MCF 10A (cell line): ENCODE measurements at regions not wholly inside any gene's neighbourhood (a gene's known extent, or its start where the extent isn't known, plus 50 kb on each side); places are given as distances from the start of the nearest gene placed in this dataset.

Experiments used
- BruUV-seq: library from RNA; stranded (reverse); fragments of 400-500 nt; replicated peaks from 2 replicates; lab custom pipeline; 2021; lab: Mats Ljungman, UMichigan
- CTCF ChIA-PET: fragments of 300-600 bp; sonication (Branson Sonifier 250); formaldehyde crosslinking; extraction: SDS; loops from one replicate; lab custom pipeline; 2021; ENCODE audit warnings: antibody characterized with exemption, inconsistent platforms; lab: Yijun Ruan, JAX
- POLR2A ChIA-PET: fragments of 300-600, 350-650 bp; sonication (Branson Sonifier 250); formaldehyde crosslinking; extraction: SDS; loops from one replicate; lab custom pipeline; 2020; ENCODE audit warnings: antibody characterized with exemption, inconsistent platforms; lab: Yijun Ruan, JAX
- DNase-seq: peaks from one replicate; pipeline ENCODE4 v3.0.0-alpha.2; 2018; ENCODE audit not compliant: unreplicated experiment
- H3K27ac Mint-ChIP-seq: one replicate; pipeline ENCODE4 v1.8.0; 2022; ENCODE audit warnings: mild to moderate bottlenecking, low read depth, mixed read lengths; ENCODE audit not compliant: unreplicated experiment
- H3K27me3 Mint-ChIP-seq: one replicate; pipeline ENCODE4 v1.8.0; 2022; ENCODE audit warnings: mixed read lengths; ENCODE audit not compliant: insufficient read depth, unreplicated experiment
- H3K36me3 Mint-ChIP-seq: one replicate; pipeline ENCODE4 v1.8.0; 2022; ENCODE audit warnings: mild to moderate bottlenecking, moderate library complexity, mixed read lengths; ENCODE audit not compliant: insufficient read depth, unreplicated experiment
- H3K4me1 Mint-ChIP-seq: one replicate; pipeline ENCODE4 v1.8.0; 2022; ENCODE audit warnings: mixed read lengths; ENCODE audit not compliant: insufficient read depth, unreplicated experiment
- H3K4me3 Mint-ChIP-seq: one replicate; pipeline ENCODE4 v1.8.0; 2022; ENCODE audit warnings: mild to moderate bottlenecking, moderate library complexity, mixed read lengths; ENCODE audit not compliant: unreplicated experiment
- H3K9me3 Mint-ChIP-seq: one replicate; pipeline ENCODE4 v1.8.0; 2022; ENCODE audit warnings: mixed read lengths; ENCODE audit not compliant: unreplicated experiment
- intact Hi-C: fragments of 100-400 bp; cut with micrococcal nuclease; formaldehyde crosslinking; loops from 2 replicates; pipeline ENCODE4 v1.14.1; 2022
- TF ChIP-seq, protein P1 (sequence below): fragments of 200-600 bp; IDR thresholded peaks from one replicate; pipeline ENCODE4 v1.8.0; 2022; ENCODE audit warnings: antibody characterized with exemption, mild to moderate bottlenecking; ENCODE audit not compliant: unreplicated experiment

DNA sequence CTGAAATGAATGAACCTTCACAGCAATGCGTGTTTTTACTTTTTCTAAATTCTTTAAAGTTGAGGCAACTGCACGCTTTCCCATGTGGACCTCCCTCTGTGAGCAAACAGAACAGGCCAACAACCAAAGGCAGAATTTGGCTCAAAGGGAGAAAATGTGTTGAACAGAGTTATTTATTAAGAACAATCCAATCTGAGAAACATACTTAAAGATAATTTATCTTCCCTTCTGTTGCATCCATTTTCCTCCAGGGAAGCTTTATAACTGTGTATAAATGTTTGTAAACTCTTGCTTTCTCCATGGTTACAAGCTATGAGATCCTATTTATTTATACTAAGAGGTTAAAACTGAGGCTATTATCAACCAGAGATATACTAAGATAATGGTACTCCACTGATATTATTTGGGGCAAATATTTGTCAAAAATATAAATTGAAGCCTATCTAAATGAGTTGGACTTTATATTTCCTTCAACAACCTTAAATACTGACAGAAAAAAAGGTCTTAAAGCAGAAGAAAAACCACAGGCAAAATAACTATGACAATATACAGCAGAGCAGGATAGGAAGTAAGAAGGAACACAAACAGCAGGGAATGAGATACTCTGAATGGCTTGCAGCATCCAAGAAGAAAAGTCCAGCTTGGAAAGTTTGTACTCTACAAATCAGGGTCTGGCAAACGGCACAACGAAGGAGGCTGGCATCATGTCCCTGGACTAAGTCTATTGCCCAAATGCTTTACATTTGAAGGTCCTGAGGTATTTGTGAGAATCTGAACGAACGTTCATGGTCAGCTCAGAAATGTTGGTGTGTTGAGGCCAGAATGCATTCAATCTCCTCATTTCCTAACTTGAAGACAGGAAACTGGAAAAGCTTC is 663.2 kb upstream of the INTU start:
- TF ChIP-seq, protein P1, sequence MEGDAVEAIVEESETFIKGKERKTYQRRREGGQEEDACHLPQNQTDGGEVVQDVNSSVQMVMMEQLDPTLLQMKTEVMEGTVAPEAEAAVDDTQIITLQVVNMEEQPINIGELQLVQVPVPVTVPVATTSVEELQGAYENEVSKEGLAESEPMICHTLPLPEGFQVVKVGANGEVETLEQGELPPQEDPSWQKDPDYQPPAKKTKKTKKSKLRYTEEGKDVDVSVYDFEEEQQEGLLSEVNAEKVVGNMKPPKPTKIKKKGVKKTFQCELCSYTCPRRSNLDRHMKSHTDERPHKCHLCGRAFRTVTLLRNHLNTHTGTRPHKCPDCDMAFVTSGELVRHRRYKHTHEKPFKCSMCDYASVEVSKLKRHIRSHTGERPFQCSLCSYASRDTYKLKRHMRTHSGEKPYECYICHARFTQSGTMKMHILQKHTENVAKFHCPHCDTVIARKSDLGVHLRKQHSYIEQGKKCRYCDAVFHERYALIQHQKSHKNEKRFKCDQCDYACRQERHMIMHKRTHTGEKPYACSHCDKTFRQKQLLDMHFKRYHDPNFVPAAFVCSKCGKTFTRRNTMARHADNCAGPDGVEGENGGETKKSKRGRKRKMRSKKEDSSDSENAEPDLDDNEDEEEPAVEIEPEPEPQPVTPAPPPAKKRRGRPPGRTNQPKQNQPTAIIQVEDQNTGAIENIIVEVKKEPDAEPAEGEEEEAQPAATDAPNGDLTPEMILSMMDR = no peak
- no peak for DNase-seq
- no TSS peak for BruUV-seq
- Mint-ChIP-seq H3K27me3 (no peaks in the 10 kb centered on the region), H3K4me1 (peaks cover 8% of the 10 kb centered on the region), H3K27ac (no peak overlapping the region), H3K4me3 (no peak overlapping the region), H3K9me3 (peaks cover 10% of the 10 kb centered on the region), H3K36me3 (no peaks in the 10 kb centered on the region)
- intact Hi-C loops = no loop called here
- POLR2A ChIA-PET = no interaction called here
- CTCF ChIA-PET = interaction anchor here (0.6 to 0.8 kb wide), 4 partner anchors 12 to 907 kb away, joined by 3 read pairs; no protein-coding TSS in a partner anchor

DNA sequence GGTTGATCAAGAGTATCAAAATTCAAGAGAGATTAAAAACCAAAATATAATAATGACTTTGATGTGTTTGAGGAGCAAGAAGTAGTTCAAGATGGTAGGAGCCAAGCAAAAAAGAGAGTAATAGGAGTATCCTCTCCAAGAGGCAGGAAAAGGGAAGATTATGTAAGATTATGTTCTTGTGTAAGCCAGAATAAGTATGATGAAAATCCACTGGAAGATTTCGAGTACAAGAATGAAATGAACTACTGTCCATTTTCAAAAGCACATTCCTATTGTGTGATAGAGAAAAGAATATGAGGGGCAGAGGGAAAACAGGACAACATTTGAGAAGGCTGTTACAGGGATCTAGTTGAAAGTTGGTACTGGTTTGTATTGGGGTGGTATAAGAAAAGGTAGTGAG is 659.6 kb upstream of the INTU start:
- Mint-ChIP-seq H3K9me3 (peaks cover 20% of the 10 kb centered on the region), H3K27me3 (no peaks in the 10 kb centered on the region), H3K4me1 (peaks cover 8% of the 10 kb centered on the region), H3K27ac (no peak overlapping the region), H3K36me3 (no peaks in the 10 kb centered on the region), H3K4me3 (no peak overlapping the region)
- DNase-seq = peak; percentile 17
- no TSS peak for BruUV-seq
- ChIA-PET CTCF (no interaction called here), POLR2A (no interaction called here)
- TF ChIP-seq, protein P1 = no peak
- intact Hi-C loops = no loop called here

DNA sequence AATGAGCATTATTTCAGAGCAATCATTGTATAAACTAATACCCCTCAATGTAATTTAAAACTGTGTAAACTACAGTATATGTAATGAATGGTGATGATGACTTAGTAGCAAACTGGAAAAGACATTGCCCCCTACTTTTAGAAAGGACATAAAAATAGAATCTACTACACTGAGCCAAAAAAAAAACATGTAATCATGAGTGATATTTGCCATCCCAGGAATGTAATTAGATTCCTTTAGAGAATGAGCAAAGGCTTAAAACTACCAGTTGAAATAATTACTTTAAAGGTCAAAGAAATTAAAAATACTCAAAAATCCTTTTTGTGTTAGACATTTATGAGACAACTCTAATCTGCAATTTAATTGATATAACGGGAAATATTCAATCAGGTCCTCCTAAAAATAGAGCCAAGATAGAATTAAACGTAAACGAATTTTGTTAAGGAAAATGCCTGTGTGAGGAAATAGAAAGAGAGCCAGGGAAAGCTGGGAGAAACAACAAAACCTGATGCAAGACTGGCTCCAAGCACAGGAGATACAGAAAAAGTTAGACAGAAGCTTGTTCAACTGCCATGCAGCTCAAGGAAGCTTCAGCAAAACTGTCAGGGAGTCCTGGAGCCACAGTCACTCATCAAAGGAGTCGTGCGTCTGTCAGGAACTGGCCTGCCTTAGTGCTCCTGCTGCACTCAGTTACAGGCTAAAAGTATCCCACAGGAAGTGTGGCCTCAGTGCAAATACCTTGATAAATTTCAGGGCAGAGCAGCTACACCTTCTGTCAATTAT is 655.7 kb upstream of the INTU start:
- TF ChIP-seq, protein P1 = no peak
- ChIA-PET CTCF (no interaction called here), POLR2A (no interaction called here)
- intact Hi-C loops = no loop called here
- no peak overlapping the region for H3K27ac Mint-ChIP-seq
- H3K9me3 Mint-ChIP-seq = peaks cover 20% of the 10 kb centered on the region
- DNase-seq = no peak
- H3K4me3 Mint-ChIP-seq = no peak overlapping the region
- peaks cover 8% of the 10 kb centered on the region for H3K4me1 Mint-ChIP-seq
- no peaks in the 10 kb centered on the region for H3K36me3 Mint-ChIP-seq
- no TSS peak for BruUV-seq
- H3K27me3 Mint-ChIP-seq = no peaks in the 10 kb centered on the region

DNA sequence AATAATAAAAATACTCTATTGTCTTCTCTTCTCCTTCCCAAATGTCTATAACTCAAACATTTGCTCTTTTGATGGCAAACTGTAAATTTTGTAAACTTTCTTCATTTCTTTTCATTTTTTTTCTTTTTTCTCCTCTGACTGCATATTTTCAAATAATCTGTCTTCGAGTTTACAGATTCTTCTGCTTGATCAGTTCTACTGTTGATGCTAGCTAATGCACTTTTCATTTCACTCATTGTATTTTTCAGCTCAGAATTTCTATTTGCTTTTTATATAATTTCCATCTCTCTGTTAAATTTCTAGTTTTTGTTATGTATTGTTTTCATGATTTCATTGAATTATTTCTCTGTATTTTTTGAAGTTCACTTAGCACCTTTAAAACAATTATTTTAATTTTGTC is 646.8 kb upstream of the INTU start:
- H3K36me3 Mint-ChIP-seq = no peaks in the 10 kb centered on the region
- H3K27me3 Mint-ChIP-seq = no peaks in the 10 kb centered on the region
- no TSS peak for BruUV-seq
- H3K4me3 Mint-ChIP-seq = no peak overlapping the region
- TF ChIP-seq, protein P1 = no peak
- no peak overlapping the region for H3K27ac Mint-ChIP-seq
- ChIA-PET CTCF (no interaction called here), POLR2A (interaction anchor here (0.7 kb wide), 1 partner anchor 1719 kb away, joined by 5 read pairs; no protein-coding TSS in a partner anchor)
- peaks cover 9% of the 10 kb centered on the region for H3K9me3 Mint-ChIP-seq
- no peaks in the 10 kb centered on the region for H3K4me1 Mint-ChIP-seq
- no peak for DNase-seq
- intact Hi-C loops = no loop called here
